Transverse colon (tissue), 4 donors: ENCODE measurements at regions not wholly inside any gene's neighbourhood (a gene's known extent, or its start where the extent isn't known, plus 50 kb on each side); places are given as distances from the start of the nearest gene placed in this dataset.

Experiments
- EP300 ChIP-seq: sonication (generic); formaldehyde crosslinking; IDR thresholded peaks from one replicate; pipeline ENCODE4 v1.6.1; 2017; ENCODE audit warnings: antibody characterized with exemption, low read depth
- POLR2A ChIP-seq: fragments of 450-650 bp; IDR thresholded peaks from one replicate; pipeline ENCODE4 v1.6.1; 2016; ENCODE audit warnings: antibody characterized with exemption, mild to moderate bottlenecking, moderate library complexity
- POLR2AphosphoS5 ChIP-seq, 3 donors: sonication (generic); formaldehyde crosslinking; IDR thresholded peaks; one replicate each; pipeline ENCODE4 v1.6.1; 2016; ENCODE audit warnings: antibody characterized with exemption in 3 of 3
- TF ChIP-seq, protein P1 (sequence below), 5 experiments: fragments of 200-600 bp in 3 of 5; fragments of 450-650 bp in 2 of 5; sonication (generic) in 3 of 5; IDR thresholded peaks; 1 replicate in 2 of 5; 2 replicates in 3 of 5; pipeline ENCODE4 v1.5.1; 2016 to 2017; ENCODE audit warnings: antibody characterized with exemption in 5 of 5, inconsistent platforms in 3 of 5, mild to moderate bottlenecking in 2 of 5, moderate library complexity in 1 of 5

- TF ChIP-seq, protein P1, sequence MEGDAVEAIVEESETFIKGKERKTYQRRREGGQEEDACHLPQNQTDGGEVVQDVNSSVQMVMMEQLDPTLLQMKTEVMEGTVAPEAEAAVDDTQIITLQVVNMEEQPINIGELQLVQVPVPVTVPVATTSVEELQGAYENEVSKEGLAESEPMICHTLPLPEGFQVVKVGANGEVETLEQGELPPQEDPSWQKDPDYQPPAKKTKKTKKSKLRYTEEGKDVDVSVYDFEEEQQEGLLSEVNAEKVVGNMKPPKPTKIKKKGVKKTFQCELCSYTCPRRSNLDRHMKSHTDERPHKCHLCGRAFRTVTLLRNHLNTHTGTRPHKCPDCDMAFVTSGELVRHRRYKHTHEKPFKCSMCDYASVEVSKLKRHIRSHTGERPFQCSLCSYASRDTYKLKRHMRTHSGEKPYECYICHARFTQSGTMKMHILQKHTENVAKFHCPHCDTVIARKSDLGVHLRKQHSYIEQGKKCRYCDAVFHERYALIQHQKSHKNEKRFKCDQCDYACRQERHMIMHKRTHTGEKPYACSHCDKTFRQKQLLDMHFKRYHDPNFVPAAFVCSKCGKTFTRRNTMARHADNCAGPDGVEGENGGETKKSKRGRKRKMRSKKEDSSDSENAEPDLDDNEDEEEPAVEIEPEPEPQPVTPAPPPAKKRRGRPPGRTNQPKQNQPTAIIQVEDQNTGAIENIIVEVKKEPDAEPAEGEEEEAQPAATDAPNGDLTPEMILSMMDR (IDR thresholded peaks at IDR 0.05): no peak
- TF ChIP-seq POLR2A (no peak), EP300 (no peak), POLR2AphosphoS5 (IDR thresholded peaks at IDR 0.05) (no peak)
These were observed 73.3 kb downstream of the RGS12 start for GRCh38 chr4:3365871-3366842.
